ENCODE measurements at regions not wholly inside any gene's neighbourhood (a gene's known extent, or its start where the extent isn't known, plus 50 kb on each side); places are given as distances from the start of the nearest gene placed in this dataset.

DNA sequence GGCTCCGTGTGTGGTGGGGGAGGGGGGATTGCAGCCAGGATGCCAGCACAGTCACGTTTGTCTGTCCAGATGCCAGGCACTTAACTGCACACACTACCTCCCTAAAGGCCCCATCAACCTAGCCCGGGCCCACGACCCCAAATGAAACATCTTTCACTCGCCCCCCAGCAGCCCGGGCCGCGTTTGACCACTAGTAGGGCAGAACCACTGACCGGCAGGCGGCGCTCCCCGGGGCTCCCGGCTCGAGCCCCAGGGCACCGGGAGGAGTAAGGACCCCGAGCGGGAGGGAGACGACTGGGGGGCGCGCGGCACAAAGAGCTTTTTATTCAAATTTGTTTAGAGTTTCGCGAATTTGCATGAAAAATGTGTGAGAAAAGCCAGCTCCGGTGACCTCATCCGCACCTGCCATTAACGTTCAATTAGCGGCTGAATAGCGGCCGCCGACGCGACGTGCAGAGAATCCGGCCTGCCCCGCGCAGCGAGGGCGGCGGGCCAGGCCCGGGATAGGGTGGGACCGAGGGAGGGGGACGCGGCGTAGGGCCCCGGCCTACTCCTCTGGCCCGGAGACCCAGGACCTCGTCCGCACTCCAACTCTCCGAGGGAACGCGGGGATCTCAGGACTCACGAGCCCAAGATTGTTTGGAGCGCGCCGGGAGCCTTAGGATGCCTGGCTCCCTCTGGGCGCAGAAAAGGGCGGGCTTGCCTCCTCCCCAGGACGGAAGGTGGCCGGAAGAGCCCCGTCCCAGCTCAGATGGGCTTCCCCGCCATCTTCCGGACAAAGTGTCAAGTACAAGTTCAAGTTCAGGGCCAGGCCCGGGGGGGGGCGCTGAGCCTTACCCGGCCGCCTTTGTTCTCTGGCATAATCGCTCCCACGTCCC is 64.9 kb upstream of the POLG start:
- DNase-seq: no peak

DNA sequence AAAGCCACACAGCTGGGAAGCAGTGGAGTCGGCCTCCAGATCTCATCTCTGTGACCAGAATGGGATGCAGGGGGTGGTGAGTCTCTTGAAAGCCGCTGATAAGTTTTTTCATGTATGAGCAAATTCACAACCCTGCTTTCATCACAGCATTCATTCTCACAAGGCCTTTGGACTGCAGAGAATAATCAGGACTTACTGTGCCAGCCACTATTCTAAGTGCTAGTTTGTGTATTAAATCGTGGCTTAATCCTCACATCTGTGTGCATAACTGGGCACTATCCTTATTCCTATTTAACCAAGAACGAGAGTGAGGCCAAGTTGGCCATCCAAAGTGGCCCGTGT is 64.2 kb upstream of the POLG start:
- no peak for DNase-seq

DNA sequence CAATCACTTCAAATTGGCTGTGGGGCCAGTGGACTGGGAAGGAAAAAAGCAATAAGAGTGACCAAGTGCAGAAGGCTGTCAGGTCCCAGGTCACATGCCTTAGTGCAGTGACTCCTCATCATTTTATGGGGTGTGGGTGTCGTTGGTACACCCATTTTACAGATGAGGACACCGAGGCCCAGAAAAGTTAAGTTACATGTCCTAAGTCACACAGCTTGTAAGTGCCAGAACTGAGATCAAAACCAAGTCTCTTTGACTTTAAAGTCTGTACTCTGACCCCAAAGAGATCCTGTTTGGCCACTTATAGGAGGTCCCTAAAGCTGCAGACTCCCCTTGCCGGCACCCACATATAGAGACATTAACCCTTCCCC is 63.0 kb upstream of the POLG start:
- DNase-seq: no peak

DNA sequence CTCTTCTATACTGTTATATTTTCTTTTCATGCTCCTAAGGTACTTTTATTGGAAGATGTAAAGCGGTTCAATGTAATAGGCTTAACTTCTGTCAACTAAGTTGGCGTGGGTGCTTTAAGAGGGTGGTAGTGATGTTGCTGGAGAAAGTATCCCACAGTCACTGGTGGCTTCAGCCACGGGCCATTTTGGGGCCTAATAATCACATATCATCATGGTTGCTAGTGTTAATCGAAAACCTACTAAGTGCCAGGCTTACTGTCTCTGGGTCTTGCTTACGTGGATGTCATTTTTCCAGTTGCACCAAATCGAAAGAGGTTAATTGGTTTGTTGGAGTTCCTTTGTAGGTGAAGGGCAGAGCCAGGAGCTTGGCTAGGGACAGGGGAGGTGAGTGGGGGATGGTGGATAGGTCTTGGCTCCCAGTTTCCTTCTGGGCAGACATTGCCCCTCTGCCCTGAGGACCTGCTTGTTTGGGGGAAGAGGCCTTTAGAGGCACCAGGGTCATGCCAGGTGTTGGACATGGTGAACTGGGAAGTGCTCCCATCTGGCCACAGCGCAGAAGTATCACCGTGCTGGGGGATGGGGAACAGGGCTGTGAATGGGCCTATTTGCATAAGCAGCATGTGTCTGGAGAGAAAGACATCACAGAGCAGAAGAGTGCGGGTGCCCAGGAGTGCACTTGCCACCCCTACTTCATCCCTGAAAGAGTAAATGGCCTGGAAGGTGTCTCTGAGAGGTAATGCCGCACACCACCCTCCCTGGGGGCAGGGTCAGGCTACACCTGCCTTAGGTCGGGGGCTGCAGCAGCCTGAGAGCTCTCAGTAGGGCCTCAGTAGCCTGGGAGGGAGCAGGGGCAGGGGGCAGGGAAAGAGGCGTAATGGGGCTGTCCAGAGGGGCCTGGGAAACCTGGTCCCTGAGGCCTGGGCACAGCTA is 62.4 kb upstream of the POLG start:
- no peak for DNase-seq

DNA sequence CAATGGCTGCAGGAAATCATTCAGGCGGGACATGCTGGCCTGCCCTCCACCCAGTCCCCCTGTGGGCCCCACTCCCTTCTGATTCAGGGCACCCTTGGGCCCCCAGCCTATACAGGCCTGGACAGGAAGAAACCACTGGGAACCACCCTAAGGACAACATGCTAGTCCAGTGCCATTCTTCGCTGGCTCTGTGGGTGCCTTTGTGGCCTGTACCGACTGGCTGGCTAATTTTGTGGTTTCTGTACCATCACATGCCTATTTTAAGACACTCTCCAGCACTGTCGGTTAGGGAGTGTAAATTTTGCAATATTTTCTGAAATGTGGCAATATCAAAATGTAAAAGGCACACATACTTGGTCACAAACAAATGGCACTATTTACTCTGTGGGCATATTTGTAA is 61.4 kb upstream of the POLG start:
- DNase-seq: no peak

DNA sequence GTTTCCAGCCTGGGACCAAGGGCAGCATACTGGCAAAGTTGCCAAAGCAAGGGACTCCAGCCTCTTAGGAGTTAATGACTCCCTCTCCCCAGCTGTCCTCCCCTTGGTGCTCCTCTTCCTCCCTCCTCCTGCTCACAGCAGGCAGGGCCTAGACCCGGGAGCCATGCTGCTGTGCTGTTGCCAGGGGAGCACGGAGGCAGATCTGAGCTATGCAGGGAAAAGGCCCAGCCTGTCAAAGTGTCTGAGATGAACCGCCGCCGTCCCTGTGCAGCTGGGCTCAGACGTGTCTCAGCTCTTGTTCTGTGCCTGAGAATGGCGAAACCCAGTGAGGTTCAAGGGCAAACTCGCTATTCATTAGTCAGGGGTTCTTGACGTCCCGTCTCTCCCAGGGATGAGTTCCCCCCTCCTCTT is 60.8 kb upstream of the POLG start:
- DNase-seq: no peak

DNA sequence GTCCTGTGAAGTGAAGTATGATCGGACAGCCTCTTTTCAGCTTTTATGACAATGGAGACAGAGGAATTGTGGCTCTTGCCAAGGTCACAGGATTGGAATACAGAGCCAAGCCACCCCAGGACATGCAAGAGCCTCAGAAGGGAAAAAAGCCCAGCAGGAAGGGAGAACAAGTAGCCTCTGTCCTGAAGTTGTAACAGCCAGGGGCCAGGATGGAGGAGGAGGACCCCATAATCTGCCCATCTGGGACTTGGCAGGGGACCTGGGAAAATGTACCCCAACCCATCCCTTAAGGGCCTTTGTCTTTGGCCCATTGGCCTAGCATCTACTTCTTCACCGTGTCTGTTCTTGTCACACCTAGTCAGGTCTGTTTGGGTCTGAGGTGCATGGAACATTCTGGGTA is 60.4 kb upstream of the POLG start:
- DNase-seq: no peak

DNA sequence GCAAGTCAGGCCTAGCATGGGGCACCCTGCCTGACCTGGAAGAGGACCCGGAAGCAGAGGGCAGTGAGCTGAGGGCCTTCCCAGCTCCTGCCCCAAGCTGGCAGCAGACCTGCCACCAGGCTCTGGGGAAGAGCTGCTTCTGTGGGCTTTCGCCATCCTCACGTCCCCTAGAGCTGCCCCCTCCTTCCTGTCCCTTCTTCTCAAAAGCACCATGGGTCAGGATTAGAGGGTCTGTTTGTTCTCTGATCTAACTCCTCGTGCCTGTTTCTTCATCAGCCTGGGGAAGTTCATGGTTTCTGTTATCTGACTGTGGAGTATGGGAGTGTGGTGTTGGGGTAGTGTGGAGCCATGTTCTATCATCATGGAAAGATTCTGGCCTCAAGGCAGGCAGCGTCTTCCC is 58.4 kb upstream of the POLG start:
- no peak for DNase-seq

DNA sequence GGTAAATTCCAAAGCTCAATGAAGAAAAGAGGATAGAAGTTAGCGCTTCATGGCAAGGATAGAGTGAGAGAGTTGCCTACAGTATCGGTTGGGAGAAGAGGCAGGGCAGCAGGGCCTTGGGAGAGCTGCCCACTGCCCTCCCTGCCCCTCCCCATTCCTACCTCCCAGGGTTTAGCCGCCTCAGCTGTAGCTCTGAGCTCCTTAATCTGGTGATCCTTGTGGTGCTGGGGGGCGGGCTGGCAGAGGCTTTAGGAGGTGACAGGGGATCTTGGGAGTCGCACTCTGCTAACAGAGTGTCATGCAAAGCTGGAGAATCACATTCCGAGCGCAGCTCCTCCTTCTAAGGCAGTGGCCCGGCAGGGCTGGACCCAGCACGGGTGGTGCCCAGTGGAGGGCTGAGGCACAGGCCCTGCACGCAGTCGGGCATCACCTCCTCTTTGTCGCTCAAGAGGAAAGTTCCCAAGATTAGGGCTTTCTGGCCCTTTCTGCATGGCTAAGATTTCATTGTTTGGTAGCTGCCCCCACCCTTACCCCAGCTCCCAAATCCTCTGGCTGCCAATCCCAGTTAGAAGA is 57.1 kb upstream of the POLG start:
- no peak for DNase-seq

DNA sequence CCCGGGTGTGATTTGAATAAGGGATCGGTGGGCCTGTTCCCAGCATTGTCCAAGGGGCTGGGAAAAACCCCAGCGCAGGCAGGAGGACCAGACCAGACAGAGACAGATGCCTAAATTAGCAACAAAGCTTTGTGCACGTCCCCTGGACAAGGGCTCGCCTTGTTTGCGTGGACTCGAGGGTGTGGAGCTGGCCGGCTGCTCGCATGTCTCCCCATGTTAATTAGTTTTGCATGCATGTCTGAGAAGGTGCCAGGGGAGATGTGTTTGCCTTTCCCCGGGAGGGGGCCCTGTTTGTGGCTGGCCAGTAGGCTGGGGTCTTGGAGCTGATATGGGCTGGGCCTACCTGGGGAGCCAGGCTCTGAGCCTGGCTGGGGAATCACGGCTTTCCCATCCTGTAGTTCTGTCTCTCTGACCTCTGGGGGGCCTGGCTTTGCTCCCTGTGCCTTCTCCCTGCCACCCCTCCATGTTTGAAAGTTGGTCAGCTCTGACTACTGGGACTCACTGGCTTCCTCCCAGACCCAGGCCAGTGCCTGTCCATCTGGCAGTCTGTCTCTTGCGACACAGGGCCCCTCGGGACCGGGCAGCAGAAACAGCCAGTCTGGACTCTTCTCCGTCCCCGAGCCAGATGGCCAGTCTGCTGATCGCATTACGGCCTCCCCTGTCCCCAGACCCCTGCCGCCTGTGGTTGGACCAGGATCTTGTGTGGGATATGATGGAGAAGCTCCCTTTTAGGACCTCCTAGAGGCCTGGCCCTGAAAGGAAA is 55.4 kb upstream of the POLG start:
- no peak for DNase-seq

DNA sequence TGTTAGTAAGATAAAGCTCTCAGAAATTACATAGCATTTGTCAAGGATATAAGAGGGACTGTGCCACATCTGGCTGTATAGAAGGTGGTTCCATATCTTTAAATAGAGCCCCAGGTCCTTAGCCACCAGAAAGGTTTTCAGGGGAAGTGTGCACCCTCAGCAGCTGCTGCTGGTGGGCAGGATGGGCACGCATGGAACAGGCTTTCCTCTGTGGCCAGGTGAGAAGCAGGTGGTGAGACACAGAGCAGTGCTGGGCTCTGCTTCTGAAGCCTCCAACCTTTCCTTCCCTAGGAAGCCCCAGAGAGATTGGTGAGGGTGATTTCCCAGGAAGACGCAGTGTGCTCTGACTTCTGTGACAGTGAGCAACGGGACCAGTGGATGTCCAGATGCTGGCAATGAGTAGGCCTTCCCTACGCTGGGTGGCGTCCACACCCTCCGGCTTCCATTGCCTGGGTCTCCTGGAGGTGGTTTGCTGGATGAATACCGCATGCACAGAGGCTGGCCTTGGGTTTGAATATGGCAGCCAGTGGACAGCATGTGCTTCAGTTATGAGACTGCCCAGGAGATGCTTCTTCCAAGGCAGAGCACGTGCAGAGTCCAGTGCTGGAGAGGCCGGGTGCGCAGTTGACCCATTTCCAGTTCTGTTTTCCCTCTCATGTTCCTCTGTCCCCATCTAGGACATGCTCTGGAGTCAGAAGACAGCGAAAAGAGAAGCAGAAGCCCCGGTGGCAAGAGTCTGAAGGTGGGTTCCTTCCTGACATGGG is 52.7 kb upstream of the POLG start:
- no peak for DNase-seq

DNA sequence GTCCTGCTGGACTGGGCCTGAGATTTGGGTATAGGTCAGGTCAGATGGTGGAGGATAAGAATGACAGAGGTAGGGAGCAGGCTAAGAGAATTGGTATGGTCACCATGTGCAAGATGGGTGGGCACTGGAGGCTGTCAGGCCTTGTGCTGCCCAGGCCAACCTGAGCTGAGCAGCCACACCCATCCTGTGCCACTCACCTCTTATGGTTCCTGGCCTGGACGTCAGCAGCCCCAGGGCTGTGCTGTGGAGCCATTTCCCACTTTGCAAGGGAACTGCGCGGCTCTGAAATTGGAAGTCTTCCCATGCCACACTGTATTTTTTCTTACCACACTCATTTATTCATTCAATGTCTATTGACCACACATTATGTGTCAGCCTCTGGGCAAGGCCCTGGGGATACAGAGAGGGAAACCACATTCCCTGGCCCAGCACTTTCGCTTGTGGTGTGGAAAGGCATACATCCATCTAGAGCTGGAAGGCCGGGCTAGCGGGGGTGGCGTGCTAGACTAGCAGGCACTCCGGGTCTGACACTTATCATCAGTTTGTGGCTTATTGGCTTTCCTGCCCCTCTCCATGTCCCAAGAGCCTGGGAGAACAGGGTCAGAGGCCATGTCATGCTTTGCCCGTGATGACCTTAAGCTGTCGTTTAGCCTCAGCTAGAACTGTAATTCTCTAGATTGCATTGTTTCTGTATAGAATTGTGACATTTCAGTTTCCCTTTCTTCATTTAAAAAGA is 51.1 kb upstream of the POLG start:
- no peak for DNase-seq

Data from amniotic stem cell (primary cell).